MG63 (cell line): ENCODE measurements at regions not wholly inside any gene's neighbourhood (a gene's known extent, or its start where the extent isn't known, plus 50 kb on each side); places are given as distances from the start of the nearest gene placed in this dataset.
A peak's percentile ranks its signal among the peaks of the same experiment; 100 is the strongest.
"Not testable (repeated sequence)": the region's sequence is repeated elsewhere in the genome, so short reads cannot be mapped to it uniquely, and the experiment has no call there.

Experiments used
- DNase-seq: peaks from one replicate; pipeline ENCODE4 v3.0.0-alpha.2; 2020
- H3K27me3 ChIP-seq: fragments of 250-450 bp; sonication (Bioruptor Pico); 2 replicates; pipeline ENCODE4 v1.5.1; 2020; ENCODE audit warnings: mild to moderate bottlenecking, moderate library complexity
- H3K36me3 ChIP-seq: fragments of 250-450 bp; sonication (Bioruptor Pico); 2 replicates; pipeline ENCODE4 v1.5.1; 2020; ENCODE audit warnings: mild to moderate bottlenecking, moderate library complexity
- H3K4me3 ChIP-seq: fragments of 250-450 bp; sonication (Bioruptor Pico); 2 replicates; pipeline ENCODE4 v1.5.1; 2020; ENCODE audit warnings: mild to moderate bottlenecking, moderate library complexity
- H3K9me3 ChIP-seq: fragments of 250-450 bp; sonication (Bioruptor Pico); 2 replicates; pipeline ENCODE4 v1.5.1; 2020; ENCODE audit warnings: mild to moderate bottlenecking, moderate library complexity

DNA sequence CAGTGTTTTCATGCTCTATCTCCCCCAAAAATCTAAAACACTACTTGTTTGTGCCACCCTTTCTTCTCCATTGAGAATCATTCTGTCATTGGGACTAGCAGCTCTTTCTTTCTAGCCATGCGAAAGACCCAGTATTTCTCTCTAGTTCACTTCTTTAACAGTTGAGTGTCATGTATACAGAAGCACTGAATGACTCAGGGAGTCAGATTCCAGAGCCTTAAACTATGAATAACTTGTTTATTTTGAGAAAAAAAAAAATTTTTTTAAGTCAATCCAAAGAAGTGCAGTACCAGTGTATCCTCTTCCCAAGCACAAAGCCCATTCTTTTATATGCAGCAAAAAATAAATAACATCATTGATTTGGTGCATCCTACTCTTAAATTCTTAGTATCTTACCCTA is 415.4 kb upstream of the GRAMD2B start:
- no peak for DNase-seq
- no peaks in the 10 kb centered on the region for H3K36me3 ChIP-seq

DNA sequence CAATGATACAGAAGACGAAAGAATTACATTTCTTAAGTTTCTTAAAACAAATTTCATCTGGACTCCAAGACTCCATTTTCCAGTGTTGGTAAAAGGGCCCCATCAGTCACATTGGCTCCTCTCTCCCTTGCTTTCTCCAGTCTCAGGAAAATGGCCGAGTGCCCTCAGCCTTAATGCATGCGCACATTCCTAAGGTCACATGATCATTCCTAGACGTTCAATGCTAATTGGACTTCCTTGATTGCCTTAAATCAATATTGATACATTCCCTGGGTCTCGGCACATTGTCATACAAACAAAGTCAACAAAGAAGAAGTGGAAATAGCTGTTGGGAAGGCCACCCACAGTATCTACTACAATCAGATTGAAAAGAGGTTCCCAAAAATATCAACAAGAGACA is 413.6 kb upstream of the GRAMD2B start:
- H3K4me3 ChIP-seq: no peak overlapping the region
- no peaks in the 10 kb centered on the region for H3K9me3 ChIP-seq
- no peak for DNase-seq
- H3K27me3 ChIP-seq: no peaks in the 10 kb centered on the region
- H3K36me3 ChIP-seq: no peaks in the 10 kb centered on the region

More for the DNA sequence above, 415.4 kb upstream of the GRAMD2B start:
- Histone ChIP-seq H3K27me3 (no peaks in the 10 kb centered on the region), H3K4me3 (no peak overlapping the region), H3K9me3 (no peaks in the 10 kb centered on the region)

GRCh38 chr5:126011526-126011925 is 411.7 kb upstream of the GRAMD2B start:
- not testable (repeated sequence) for DNase-seq, H3K9me3 ChIP-seq, H3K36me3 ChIP-seq, H3K27me3 ChIP-seq, H3K4me3 ChIP-seq

DNA sequence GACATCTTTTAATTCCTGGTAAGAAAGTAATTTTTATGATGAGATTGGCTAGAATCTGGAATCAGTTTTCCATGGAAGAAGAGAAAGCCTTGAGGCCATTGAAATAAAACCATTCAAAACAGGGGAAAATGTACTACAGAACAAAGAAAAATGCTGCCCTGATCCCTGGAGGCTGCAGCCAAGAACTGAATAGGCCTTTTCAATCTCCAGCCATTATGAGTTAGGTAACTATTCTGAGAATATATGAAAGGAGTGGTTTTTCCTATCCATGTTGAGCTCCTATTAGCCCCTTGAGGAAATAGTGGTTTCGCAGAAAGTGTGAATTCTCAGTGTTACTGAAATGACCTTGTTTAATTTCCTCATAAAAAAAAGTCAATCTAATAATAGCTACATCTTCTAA is 408.5 kb upstream of the GRAMD2B start:
- Histone ChIP-seq H3K36me3 (no peaks in the 10 kb centered on the region), H3K4me3 (no peak overlapping the region), H3K9me3 (no peaks in the 10 kb centered on the region), H3K27me3 (no peaks in the 10 kb centered on the region)
- DNase-seq: no peak

DNA sequence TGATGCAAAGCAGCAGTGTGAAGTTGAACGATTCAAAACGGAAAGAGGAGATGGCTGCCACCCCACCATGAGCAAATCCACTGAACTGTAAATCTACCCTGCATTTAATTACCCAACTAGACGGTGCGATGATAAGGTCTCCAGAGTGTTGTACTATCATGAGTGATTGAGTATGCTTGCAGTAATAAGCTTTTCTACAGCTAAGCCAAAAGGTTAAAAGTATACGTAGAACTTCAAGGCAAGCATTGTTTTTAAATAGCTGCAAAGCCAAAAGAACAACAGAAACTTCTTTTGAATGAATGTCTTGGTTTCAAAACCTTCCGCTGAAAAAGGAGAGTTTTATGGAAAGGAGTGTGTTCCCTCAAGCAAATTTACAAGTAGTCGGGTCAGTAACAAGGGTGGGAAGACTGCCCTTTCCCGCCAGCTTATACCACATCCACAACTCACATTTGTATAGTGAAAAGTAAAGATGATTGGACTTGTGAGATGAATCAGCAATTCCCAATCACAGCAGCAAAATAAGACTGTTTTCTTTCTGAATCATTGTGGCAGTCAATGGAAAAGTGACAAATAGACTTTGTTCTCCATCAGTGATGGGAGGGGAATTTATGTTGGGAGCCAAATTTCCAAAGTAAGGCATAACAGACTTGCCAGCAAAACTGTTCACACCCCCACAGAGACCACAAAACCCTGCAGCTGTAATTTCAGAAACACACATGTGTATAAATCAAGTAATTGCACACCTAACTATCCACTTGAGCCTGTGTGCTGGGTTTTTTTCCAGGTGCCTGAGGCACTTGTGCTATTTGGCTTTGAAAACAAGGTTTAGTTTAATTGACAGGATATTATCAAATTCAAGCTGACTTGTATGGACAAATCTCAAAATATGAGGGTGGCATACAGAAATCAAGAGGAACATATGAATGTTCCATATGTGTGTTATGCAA is 407.7 kb upstream of the GRAMD2B start:
- no peak overlapping the region for H3K4me3 ChIP-seq
- peak; percentile 21 for DNase-seq

GRCh38 chr5:126016256-126016655 is 407.0 kb upstream of the GRAMD2B start:
- DNase-seq: peak; percentile 43
- Histone ChIP-seq H3K9me3 (no peaks in the 10 kb centered on the region), H3K36me3 (no peaks in the 10 kb centered on the region), H3K27me3 (no peaks in the 10 kb centered on the region), H3K4me3 (no peak overlapping the region)

More for the DNA sequence above, 407.7 kb upstream of the GRAMD2B start:
- no peaks in the 10 kb centered on the region for H3K36me3 ChIP-seq
- no peaks in the 10 kb centered on the region for H3K27me3 ChIP-seq
- H3K9me3 ChIP-seq: no peaks in the 10 kb centered on the region

GRCh38 chr5:126017096-126017495 is 406.1 kb upstream of the GRAMD2B start:
- H3K36me3 ChIP-seq: no peaks in the 10 kb centered on the region
- no peak for DNase-seq
- H3K9me3 ChIP-seq: no peaks in the 10 kb centered on the region
- H3K27me3 ChIP-seq: no peaks in the 10 kb centered on the region
- no peak overlapping the region for H3K4me3 ChIP-seq

GRCh38 chr5:126020770-126021169 is 402.4 kb upstream of the GRAMD2B start:
- H3K36me3 ChIP-seq: no peaks in the 10 kb centered on the region
- no peak overlapping the region for H3K4me3 ChIP-seq
- no peak for DNase-seq
- H3K27me3 ChIP-seq: no peaks in the 10 kb centered on the region
- no peaks in the 10 kb centered on the region for H3K9me3 ChIP-seq

DNA sequence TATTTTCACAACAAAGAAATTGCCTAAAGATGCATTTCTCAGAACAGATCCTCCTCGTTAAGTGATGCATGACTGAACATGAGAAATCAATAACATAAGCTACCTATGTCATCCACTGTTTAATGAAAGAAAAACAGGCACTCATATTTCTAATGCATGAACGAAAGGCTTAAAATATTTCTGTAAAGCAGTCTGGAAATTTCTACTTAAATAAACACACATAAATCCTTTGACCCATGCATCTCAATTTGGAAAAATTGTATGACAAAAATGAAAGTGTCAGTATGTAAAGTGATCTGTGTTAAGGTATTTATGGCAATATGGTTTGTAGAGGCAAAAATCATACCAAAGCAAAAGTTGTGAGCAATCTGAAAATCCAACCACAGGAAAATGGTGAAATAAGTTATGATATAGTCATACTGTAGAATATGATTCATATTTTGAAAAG is 399.2 kb upstream of the GRAMD2B start:
- H3K4me3 ChIP-seq: no peak overlapping the region
- H3K36me3 ChIP-seq: no peaks in the 10 kb centered on the region
- DNase-seq: no peak
- peaks cover 12% of the 10 kb centered on the region for H3K9me3 ChIP-seq
- H3K27me3 ChIP-seq: no peaks in the 10 kb centered on the region

DNA sequence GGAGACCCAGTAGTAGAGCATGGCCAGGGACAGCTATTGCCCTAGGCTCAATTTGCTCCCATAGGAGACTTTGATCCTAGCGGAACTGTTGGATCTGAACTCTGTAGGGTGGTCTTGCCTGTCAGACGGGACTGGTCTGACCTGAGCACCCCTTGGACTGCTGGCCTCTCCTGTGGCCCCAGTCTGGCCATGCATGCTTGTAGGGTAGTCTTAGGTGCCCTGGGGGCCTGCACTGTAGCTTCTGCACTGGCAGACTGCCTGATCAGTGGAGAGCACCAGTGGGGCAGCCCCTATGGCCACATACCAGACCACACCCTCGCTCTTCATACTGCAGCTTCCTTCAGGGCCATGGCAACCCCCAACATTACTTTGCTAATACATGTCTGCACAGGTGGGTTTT is 396.1 kb upstream of the GRAMD2B start:
- Histone ChIP-seq H3K27me3 (no peaks in the 10 kb centered on the region), H3K9me3 (peaks cover 31% of the 10 kb centered on the region), H3K36me3 (no peaks in the 10 kb centered on the region), H3K4me3 (no peak overlapping the region)
- no peak for DNase-seq

DNA sequence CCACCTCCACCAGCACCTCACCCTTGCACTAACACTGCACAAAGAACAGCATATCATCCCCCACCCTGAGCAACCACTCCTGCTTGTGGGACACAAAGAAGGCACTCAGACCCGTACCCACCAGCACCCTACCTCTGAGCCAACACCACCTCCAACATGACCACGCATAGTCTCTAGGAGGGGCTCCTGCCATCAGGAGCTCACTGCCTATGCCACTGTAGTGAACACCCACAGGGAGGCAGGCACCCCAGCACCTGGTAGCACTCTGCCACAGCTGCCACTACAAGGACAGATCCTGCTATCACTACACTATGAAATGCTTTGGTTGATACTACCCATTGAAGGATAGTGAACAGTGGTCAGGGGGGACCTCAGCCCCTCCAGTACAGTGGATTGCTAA is 395.6 kb upstream of the GRAMD2B start:
- Histone ChIP-seq H3K36me3 (no peaks in the 10 kb centered on the region), H3K4me3 (no peak overlapping the region)

GRCh38 chr5:126028336-126028735 is 394.9 kb upstream of the GRAMD2B start:
- Histone ChIP-seq H3K9me3 (peaks cover 31% of the 10 kb centered on the region), H3K4me3 (no peak overlapping the region), H3K27me3 (no peaks in the 10 kb centered on the region), H3K36me3 (no peaks in the 10 kb centered on the region)
- DNase-seq: no peak

More for the DNA sequence above, 395.6 kb upstream of the GRAMD2B start:
- Histone ChIP-seq H3K9me3 (peaks cover 31% of the 10 kb centered on the region), H3K27me3 (no peaks in the 10 kb centered on the region)
- no peak for DNase-seq

- DNase-seq, H3K36me3 ChIP-seq, H3K4me3 ChIP-seq, H3K27me3 ChIP-seq: not testable (repeated sequence)
- H3K9me3 ChIP-seq: peaks cover 31% of the 10 kb centered on the region
Observed at GRCh38 chr5:126029282-126029681, 393.9 kb upstream of the GRAMD2B start.

DNA sequence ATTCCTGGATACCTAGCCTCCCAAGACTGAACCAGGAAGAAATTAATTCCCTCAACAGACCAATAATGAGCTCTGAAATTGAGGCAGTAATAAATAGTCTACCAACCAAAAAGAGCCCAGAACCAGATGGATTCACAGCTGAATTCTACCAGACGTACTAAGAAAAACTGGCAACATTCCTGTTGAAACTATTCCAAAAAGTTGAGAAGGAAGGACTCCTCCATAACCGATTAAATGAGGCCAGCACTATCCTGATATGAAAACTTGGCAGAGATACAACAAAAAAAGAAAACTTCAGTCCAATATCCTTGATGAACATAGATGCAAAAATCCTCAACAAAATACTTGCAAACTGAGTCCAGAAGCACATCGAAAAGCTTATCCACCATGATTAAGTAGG is 392.5 kb upstream of the GRAMD2B start:
- H3K36me3 ChIP-seq: no peaks in the 10 kb centered on the region
- peaks cover 31% of the 10 kb centered on the region for H3K9me3 ChIP-seq
- H3K4me3 ChIP-seq: no peak overlapping the region
- no peaks in the 10 kb centered on the region for H3K27me3 ChIP-seq
- DNase-seq: no peak

- Histone ChIP-seq H3K4me3 (no peak overlapping the region), H3K36me3 (no peaks in the 10 kb centered on the region), H3K27me3 (no peaks in the 10 kb centered on the region), H3K9me3 (peaks cover 31% of the 10 kb centered on the region)
- peak; percentile 69 for DNase-seq
Observed at GRCh38 chr5:126031989-126032716, 391.1 kb upstream of the GRAMD2B start.

- Histone ChIP-seq H3K36me3 (no peaks in the 10 kb centered on the region), H3K4me3 (no peak overlapping the region), H3K9me3 (no peaks in the 10 kb centered on the region), H3K27me3 (no peaks in the 10 kb centered on the region)
- DNase-seq: no peak
Observed at GRCh38 chr5:126043688-126044087, 379.5 kb upstream of the GRAMD2B start.

GRCh38 chr5:126044111-126044668 is 379.0 kb upstream of the GRAMD2B start:
- H3K4me3 ChIP-seq: no peak overlapping the region
- no peaks in the 10 kb centered on the region for H3K36me3 ChIP-seq
- DNase-seq: no peak
- no peaks in the 10 kb centered on the region for H3K27me3 ChIP-seq
- H3K9me3 ChIP-seq: no peaks in the 10 kb centered on the region
